NOMO-1 (cell line): ENCODE measurements at regions not wholly inside any gene's neighbourhood (a gene's known extent, or its start where the extent isn't known, plus 50 kb on each side); places are given as distances from the start of the nearest gene placed in this dataset.

ENCODE experiments used
- DNase-seq, 2 experiments: peaks; one replicate each; lab custom pipeline; 2025; ENCODE audit not compliant: unreplicated experiment in 2 of 2; lab: John Stamatoyannopoulos, UW

- DNase-seq, result no peak
Measured at GRCh38 chrX:109926743-109927662, 75.9 kb upstream of the TMEM164 start.

GRCh38 chrX:109927663-109928273, 75.1 kb upstream of the TMEM164 start:
- DNase-seq, result no peak

- DNase-seq, result no peak
Measured at GRCh38 chrX:109928596-109929335, 74.1 kb upstream of the TMEM164 start.

- DNase-seq, result no peak
Measured at GRCh38 chrX:109931677-109932076, 71.2 kb upstream of the TMEM164 start.

GRCh38 chrX:109934434-109934833, 68.5 kb upstream of the TMEM164 start:
- no peak for DNase-seq

GRCh38 chrX:109934935-109935334, 68.0 kb upstream of the TMEM164 start:
- no peak for DNase-seq

- no peak for DNase-seq
Measured at GRCh38 chrX:109936114-109936513, 66.8 kb upstream of the TMEM164 start.

- DNase-seq, result no peak
Measured at GRCh38 chrX:109936598-109936997, 66.3 kb upstream of the TMEM164 start.

- no peak for DNase-seq
Measured at GRCh38 chrX:109939498-109939897, 63.4 kb upstream of the TMEM164 start.

- no peak for DNase-seq
Measured at GRCh38 chrX:109940411-109940810, 62.5 kb upstream of the TMEM164 start.

- no peak for DNase-seq
Measured at GRCh38 chrX:109943092-109943739, 59.7 kb upstream of the TMEM164 start.

- no peak for DNase-seq
Measured at GRCh38 chrX:109943740-109944092, 59.2 kb upstream of the TMEM164 start.

- DNase-seq, result no peak
Measured at GRCh38 chrX:109952050-109952449, 50.9 kb upstream of the TMEM164 start.

GRCh38 chrX:109952985-109953905, 49.7 kb upstream of the TMEM164 start:
- DNase-seq, result no peak
